ENCODE measurements at regions not wholly inside any gene's neighbourhood (a gene's known extent, or its start where the extent isn't known, plus 50 kb on each side); places are given as distances from the start of the nearest gene placed in this dataset.

DNA sequence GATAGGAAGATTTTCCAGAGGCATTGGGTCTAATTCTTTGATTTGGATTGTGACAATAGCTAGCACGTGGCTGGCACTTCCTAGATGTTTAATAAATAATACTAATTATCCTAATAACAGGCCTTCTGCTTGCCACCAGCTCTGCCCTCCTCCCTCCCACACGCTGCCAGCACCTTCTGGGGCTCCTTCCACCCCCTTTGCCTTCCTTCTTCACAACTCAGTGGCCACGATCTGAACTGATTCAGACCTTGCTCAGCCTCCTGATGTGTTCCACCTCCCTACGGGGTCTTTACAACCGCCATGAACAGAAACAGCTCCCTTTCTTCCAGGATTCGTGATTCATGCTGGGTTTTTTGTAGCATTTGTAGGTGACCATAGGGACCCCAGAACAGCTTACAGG lies 310.3 kb upstream of the HS6ST1 start:
- DNase-seq (ENCODE audit: low read depth in 2 of 2): no peak

DNA sequence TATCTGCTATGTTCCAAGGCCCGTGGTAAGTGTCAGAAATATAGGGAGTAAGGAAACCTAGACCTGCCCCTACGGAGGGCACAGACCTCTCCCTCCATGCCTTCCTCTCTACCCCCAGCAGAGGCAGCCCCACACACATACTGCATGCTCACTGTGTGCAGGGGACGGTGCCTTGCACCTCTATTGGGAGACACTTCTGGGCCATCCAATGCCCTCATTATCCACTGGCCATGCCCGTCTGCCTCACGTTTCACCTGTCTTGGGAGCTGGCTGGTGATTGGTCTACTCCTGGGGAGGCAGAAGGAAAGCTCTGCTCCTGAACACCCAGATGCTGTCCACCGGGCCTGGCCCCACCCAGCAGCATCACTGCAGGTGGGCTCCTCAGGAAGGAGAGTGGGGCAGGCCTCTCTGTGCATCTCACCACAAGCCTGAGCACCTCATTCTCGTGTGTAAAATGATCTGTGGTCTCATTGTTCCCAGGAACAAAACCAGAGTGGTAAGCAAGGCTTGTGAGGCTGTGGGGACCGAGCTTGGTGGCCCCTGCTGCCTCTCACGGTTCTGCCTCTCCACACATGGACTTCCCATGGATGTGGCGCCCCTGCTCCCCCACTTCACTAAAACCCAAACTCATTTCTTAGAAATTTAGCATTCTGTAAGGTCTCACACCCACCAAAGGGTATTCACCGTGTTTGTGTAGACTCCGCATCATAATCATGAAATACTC lies 312.5 kb upstream of the HS6ST1 start:
- no peak for DNase-seq (ENCODE audit: low read depth in 2 of 2)

DNA sequence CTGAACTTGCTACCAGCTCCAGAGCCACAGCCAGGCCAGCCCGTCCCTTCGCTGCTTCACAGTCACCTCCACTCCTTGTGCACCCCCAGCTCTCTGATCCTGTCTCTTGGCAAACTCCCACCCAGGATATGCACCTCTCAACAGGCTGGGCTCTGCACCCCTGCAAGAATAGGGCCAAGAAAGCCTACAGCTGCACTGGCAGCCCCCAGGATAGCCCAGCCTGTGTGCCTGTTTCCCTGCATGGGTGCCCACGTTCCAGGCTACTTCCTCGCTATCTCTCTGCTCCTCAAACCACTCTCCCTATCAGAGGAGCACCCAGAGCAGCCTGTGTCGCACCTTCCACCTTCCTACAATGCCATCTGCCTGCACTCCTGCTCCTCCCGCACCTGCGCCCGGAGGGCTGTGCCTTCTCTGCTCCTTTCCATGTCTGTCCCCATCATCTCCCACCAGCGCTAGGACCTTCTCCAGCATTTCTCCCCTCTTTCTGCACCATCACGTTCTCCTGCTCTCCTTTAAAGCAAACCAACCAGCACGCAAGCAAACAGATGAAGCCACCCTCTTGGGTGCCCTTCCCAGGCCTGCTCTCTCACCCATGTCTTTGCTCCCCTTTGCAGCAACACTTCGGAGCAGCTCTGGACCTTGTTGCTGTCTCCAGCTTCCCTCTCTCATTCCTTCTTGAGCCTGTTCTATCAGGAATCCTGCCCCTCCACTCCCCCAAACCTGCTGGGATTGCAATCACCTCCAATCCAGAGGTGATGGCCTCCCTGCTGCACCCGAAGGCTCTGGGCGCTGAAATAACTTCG lies 313.2 kb upstream of the HS6ST1 start:
- DNase-seq (ENCODE audit: low read depth in 2 of 2): no peak

DNA sequence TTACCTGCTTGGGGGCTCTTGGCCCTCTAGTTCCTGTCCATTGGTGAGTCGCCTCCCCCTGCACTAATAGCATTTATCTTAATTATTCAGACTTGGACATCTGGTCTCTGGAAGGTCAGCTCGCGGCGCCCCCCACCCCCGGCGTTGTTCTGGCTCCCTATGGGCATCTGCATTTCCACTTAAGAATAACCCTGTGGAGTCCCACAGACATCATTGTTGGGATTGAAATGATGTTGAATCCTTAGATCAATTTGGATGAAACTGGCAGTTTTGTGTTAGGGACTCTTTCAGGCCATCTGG lies 313.8 kb upstream of the HS6ST1 start:
- DNase-seq (ENCODE audit: low read depth in 2 of 2): no peak

DNA sequence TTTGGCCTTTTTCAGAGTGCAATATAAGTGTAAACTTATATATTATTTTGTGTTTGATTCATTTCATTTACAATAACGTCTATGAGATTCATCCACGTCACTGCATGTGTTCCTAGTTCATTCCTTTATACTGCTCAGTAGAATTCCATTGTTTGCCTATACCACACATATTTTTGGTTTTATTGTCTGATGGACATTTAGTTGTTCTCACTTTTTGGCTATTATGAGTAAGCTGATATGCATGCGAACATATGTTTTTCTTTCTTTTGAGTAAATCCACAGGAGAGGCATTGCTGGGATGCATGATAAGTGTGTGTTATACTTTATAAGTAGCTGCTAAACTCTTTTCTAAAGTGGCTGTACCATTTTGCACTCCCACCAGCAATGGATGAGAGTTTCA lies 314.8 kb upstream of the HS6ST1 start:
- no peak for DNase-seq (ENCODE audit: low read depth in 2 of 2)

DNA sequence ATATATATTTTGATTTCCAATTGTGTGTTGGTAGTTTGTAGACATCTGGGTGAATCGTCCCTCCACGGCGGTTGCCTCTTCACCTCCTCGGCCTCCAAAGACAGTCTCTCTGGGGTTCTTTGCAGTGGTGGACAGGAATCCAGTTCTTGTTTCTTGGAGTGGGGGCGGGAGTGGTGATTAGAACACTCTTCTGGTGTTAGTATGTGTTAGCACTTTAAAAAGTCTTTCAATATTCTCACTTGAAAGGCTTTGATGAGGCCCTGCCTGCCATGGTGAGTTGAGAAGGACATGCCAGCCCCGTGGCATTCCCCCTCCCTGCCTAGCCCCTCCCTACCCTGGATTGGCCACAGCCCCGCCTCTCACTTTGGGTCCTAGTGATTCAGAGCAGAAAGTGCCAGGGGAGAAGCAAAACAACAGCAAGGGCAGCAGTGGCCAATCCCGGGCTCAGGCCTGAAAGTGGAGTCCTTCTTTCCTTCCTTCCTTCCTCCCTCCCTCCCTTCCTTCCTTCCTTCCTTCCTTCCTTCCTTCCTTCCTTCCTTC lies 316.8 kb upstream of the HS6ST1 start:
- no peak for DNase-seq (ENCODE audit: low read depth in 2 of 2)

DNA sequence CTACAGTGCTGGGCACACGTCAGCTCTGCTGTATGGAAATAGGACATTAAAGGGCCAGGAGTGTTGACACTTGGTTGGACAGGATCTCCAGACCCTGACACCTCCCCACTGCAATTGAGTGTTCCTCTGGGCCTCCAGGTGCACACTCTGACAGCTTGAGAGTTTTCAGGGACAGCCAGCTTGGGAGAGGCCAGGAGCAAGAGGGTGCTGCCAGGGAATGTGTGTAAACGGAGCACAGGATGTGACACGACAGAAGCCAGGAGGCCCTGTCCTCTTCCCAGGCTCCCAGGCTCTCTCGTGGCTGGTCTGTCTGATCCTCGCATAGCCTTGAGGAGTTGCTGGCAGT lies 318.1 kb upstream of the HS6ST1 start:
- no peak for DNase-seq (ENCODE audit: low read depth in 2 of 2)

DNA sequence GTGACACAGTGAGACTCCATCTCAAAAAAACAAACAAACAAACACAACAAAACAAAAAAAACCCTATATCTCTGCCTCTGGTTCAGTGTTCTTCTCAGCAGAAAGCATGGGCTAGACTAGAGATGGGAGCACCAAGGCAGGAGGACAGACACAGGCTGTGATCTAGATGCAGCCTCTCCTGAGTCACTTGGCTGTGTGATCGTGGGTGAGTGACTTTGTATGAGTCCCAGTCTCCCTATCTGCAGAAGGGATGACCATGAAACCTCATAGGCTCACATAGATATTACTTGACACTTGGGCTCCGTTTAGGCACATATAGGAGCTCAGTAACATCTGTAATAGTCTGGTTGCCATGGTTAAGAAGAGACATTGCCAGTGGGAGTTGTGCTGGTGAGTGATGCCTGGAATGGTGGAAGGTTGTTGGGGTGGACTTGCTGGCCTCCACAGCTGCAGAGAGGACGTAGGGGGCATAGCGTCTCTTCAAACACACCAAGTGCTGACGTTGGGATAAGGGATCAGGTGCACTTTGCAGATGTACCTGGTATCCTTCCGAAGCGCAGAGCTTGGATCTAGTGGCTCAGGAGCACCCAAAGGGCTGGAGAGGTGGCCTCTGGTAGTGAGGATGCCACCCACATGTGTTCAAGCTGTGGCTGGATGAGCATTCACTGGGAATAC lies 318.9 kb upstream of the HS6ST1 start:
- DNase-seq (ENCODE audit: low read depth in 2 of 2): no peak

DNA sequence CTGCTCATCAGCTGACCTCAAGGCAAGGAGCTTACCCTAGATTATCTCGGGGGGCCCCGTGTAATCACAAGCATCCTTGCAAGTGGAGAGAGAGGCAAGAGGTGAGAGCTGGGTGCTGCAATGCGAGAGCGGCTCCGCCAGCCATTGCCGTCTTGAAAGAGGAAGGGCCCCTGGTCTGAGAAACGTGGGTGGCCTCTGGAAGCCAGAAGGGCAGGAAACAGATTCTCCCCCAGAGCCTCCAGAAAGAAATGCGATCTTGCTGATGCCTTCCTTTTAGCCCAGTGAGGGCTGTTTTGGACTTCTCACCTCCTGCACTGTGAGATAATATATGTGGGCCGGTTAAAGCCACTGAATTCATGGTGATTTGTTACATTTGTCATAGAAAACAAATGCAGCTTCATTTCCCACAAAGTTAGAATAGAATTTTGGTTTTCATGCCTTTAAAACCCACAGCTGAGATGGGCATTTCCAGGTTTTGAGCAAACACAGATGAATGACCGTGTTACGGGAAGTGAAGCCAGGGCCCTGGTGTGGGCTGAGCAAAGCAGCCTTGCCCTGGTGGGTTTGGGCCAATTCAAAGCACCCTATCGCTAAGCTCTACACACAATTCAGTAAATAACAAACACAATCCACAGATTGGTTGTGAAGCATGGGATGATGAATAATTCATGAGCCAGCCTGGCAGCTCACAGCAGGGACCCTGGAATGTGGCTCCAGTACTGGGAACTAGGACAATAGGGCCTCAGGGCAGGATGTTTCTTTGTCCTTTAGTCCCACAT lies 319.9 kb upstream of the HS6ST1 start:
- no peak for DNase-seq (ENCODE audit: low read depth in 2 of 2)

DNA sequence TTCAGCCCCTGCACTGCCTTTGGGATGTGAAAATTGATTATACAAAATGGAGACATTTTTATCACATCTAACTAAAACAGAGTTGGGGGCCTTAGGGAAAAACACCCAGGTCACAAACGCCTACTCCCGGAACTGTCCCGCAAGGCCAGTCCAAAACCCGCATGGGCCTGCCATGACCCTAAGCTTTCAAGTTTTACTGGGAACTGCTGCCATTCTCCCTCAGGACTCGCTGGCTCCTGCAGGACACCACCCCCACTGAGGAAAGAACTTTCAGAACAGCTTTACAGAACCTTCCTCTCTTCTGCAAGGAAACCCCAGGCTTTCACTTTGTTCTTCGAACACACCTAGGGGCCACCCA lies 320.4 kb upstream of the HS6ST1 start:
- DNase-seq (ENCODE audit: low read depth in 2 of 2): no peak

DNA sequence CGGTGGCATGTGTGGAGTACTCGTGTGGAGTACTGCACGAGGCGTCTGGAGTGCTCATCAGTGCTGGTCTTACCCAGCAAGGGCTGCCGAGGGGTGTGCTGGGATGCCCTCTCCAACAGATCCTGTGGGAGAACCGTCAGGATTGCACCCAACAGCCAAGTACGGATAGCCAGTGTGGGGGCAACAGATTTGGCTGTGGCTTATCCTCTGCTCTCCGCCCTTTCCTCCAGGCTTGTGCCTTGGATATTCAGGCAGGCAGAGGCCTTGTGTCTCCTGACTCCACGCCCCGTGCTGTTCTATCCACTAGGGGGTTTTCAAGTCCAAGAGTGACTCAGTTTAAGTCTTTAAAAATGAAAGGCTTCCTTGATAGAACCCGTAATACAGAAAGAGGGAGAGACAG lies 321.0 kb upstream of the HS6ST1 start:
- DNase-seq (ENCODE audit: low read depth in 2 of 2): no peak

DNA sequence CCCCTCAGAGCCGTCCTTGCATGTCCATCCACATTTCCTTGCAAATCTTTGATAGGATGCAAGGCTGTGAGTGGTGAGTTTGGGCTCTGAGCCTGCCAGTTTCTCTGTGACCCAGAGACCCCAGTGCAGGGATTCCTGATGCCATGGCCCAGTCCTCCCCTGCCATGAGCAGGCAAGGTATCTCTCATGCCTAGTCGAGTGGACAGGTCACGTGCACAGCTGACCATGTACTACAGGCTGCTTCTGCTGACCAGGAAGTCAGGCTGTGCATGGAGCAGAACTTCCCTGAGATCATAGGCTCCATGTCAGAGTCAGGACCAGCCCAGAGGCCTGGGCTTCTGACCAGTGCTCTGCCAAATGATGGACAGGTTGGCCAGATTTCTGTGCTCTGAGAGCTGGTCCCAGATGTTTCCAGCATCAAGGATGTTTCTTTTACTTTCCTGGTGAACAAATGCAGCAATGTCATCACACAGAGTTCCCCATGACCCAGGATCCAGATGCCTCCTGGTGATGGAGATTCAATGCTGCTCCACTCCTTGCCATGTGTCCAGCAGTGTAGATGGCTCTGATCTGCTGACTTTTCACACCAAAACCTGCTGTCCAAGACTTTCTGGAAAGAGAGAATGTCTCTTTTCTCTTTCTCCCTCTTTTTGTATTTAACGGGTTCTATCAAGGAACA lies 321.6 kb upstream of the HS6ST1 start:
- DNase-seq (ENCODE audit: low read depth in 2 of 2): no peak

DNA sequence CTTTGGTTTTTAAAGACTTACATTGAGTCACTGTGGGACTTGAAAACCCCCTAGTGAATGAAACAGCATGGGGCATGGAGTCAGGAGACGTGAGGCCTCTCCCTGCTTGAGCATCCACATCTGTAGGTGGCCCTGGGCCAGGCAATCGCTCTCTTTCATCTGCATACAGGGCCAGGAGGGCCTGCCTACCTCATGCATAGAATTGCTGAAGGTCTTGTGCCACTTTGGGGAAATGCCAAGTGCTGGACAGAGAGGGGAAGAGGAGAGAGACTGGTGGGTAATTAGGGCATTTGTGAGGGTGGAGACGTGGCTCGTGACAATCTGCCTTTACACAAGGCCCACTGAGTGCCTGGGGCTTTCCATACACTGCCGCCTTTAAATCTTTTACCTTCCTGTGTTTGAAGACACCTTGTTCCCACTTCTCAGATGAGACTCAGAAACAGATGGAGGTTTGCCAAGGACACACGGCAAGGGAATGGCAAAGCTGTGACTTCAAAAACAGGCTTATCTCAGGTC lies 322.2 kb upstream of the HS6ST1 start:
- no peak for DNase-seq (ENCODE audit: low read depth in 2 of 2)

DNA sequence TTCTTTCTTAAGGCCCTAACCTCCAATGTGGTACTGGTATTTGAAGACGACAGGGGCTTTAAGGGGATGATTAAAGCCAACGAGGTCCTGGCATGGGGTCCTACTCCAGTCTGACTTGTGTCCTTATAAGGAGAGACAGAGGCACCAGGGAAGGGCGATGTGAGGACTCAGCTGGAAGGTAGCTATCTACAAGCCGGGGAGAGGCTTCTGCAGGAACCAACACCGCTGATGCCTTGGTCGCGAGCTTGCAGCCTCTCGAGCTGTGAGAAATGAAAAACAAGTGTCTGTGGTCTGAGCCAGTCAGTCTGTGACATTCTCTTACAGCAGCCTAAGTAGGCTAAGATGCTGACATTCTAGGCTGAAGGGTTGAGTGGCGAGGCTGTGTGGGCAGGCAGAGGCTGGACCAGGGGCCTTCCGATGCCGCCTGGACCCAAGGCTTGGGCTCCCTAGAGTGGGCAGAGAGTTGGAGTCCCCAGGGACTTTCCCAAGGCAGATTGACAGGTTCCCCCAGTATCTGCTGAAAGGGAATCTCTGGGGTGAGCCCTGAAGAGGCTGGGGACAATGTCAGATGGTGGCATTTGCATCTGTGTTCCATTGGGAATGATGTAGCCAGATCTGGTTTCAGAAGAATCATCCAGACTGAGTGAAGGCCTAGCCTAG lies 322.9 kb upstream of the HS6ST1 start:
- DNase-seq (ENCODE audit: low read depth in 2 of 2): no peak

DNA sequence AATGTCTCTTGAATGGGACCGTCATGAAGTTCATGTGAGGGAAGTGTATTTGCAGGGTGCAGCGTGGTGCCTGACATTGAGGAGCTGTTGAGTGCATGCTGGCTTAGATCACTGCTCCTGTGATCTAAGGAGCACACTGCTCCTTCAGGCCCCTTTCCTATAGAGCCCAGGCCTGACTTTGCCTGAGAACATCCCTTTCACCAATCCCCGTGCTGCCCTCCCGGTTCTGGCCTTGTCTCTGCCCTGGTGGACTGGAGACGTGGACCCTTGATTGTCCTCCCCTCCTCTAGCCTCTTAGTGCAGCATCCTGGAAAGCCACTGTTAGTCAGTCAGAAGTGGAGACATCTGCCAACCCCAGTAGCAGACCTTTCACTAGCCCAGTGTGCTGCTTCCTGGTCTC lies 323.6 kb upstream of the HS6ST1 start:
- DNase-seq (ENCODE audit: low read depth in 2 of 2): no peak

DNA sequence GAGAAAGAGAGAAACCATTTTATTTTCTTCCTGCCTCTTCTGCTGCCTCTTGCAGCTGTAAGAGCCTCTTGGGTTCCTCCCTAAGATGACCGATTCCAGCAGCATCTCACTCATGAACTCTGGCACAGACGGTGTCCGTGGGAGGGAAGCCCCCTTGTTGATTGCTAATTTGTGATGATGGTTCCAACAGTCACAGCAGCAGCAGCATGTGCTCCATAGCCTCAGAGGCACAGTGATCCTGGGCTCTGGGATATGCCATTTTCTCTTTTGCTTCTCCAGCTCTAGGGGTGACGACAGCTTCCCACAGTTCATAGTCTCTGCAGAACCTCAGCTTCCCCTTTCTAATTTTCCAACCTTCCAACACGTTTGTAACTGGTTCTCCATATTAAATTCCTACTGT lies 324.2 kb upstream of the HS6ST1 start:
- no peak for DNase-seq (ENCODE audit: low read depth in 2 of 2)

DNA sequence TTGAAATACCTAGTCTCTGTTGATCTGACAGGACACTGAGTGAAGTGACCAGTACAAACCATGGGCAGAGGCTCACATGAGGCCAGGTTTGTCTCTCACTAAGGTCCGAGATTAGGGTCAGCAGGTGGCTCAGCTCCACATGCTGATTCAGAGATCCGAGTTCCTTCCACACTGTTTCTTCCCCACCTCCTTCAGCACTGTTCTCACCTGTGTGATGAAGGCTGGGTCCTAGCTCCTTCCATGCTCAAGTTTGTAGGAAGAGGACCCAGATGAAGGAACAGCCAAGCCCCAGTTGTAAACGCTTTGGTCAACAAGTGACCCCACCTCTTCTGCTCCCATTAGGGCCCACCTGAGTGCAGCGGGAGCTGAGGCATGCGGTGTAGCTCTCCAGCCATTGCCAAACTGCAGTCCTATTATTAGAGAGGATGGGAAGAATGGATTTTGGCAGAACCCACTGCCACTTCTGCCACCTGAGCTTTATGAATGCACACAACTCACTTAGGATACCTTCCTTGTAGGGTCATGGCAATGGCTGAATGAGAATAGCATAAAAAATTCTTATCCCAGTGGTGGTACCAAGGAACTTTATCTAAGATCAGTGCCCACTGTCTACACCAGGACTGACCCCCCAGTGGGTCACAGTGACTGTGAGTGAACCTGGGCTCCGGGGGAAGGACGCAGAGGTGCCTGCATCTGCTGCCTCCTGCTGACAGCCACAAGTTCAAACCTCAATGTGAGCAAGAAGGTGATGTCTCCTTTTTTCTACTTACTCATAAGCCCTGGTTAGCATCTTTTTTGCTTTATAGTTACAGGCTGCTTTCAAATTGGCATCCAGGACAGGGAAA lies 324.8 kb upstream of the HS6ST1 start:
- no peak for DNase-seq (ENCODE audit: low read depth in 2 of 2)

DNA sequence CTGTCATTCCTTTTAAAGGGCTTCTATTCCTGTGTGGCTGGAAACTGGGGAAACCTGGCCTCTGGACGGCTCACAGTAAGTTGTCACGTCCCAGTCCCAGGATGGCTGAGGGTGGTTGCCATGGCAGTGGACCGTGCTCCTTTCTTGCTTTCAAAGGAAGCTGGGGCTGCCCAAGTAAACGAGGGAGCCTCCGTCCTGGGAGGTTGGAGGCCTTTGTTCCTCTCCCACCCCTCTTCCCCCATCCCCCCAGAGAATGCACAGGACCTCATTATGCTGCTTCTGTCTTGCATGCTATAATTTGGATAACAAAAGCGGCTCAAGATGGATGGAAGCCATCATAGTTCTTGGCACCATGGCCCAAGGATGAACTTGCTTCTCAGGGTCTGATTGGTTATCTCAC lies 325.5 kb upstream of the HS6ST1 start:
- DNase-seq (ENCODE audit: low read depth in 2 of 2): no peak

DNA sequence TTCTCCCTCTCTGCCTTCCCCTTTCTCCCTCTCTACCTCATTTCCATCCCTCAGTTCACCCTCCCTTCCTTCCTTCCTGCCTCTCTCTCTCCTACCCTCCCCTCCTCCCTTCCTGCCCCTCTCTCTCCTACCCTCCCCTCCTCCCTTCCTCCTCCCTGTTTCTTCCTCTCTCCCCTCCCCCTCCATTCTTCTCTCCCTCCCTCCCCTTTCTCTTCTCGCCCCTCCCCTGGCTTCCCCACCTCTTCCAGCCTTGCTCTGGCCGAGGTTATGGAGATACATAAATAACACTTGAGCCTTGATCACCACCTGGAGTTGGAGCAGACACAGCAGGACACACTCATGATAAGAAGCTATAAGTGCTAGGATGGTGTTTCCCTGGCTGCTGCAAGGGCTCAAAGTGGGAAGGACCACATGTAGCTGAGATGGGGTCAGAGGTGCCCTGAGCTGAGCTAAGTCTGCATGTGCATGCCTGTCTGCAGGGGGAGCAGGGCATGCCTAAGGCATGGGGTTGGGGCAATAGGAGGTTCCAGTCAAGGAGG lies 326.1 kb upstream of the HS6ST1 start:
- DNase-seq (ENCODE audit: low read depth in 2 of 2): no peak

DNA sequence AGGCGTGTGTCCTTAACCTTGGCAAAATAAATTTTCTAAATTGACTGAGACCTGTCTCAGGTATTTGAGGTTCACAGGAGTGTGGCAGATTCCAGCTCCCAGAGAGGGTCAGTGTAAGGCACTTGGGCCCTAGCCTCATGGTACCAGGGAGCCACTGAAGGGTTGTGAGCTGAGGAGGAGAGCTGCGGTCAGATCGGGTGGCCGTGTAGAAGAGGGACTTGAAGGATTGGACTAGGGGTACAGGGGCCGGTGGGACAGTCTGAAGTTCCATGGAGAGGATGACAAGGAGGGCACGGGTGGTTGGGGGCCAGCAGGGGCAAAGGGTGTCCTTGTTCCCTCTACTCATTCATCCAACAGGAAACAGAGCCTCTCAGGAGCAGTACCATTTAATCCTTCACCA lies 327.0 kb upstream of the HS6ST1 start:
- DNase-seq (ENCODE audit: low read depth in 2 of 2): no peak
